ENCODE measurements at regions not wholly inside any gene's neighbourhood (a gene's known extent, or its start where the extent isn't known, plus 50 kb on each side); places are given as distances from the start of the nearest gene placed in this dataset.

- WGBS, result 86% methylated on average over 4 of the region's 5 CpGs
- no peak for DNase-seq
- H3K27me3 ChIP-seq (ENCODE audit: control insufficient read depth in 1 of 2, insufficient read depth in 1 of 2, low read length in 2 of 2), result no peaks in the 10 kb centered on the region
- H3K18ac ChIP-seq (ENCODE audit: low read depth in 1 of 2, low read length in 2 of 2), result no peak overlapping the region
- no peaks in the 10 kb centered on the region for H3K4me1 ChIP-seq (ENCODE audit: control insufficient read depth, insufficient read depth, low read depth, low read length)
- no peak overlapping the region for H3K23ac ChIP-seq (ENCODE audit: low read length in 2 of 2)
- H4K91ac ChIP-seq (ENCODE audit: low read length), result no peak overlapping the region
- H2BK5ac ChIP-seq (ENCODE audit: low read depth, low read length, poor library complexity, severe bottlenecking), result no peak overlapping the region
- no peak overlapping the region for H3K4me2 ChIP-seq (ENCODE audit: low read length, poor library complexity, severe bottlenecking)
- H3K4me3 ChIP-seq (ENCODE audit: insufficient read depth in 1 of 2, low read depth in 1 of 2, low read length in 2 of 2), result no peak overlapping the region
- H2BK12ac ChIP-seq (ENCODE audit: low read length in 2 of 2), result no peak overlapping the region
- no peak overlapping the region for H3K27ac ChIP-seq (ENCODE audit: low read length, poor library complexity, severe bottlenecking)
- no peak overlapping the region for H2AFZ ChIP-seq (ENCODE audit: low read depth, low read length)
- H4K8ac ChIP-seq (ENCODE audit: low read length), result no peak overlapping the region
- H3K4ac ChIP-seq (ENCODE audit: low read depth in 1 of 2, low read length in 2 of 2), result no peak overlapping the region
- H3K9ac ChIP-seq (ENCODE audit: low read length), result no peak overlapping the region
- H3K9me3 ChIP-seq (ENCODE audit: control insufficient read depth, low read length), result no peaks in the 10 kb centered on the region
- no peak overlapping the region for H3K14ac ChIP-seq (ENCODE audit: low read length in 2 of 2)
- H2BK120ac ChIP-seq (ENCODE audit: low read depth, low read length), result no peak overlapping the region
- H2AK5ac ChIP-seq (ENCODE audit: low read length, severe bottlenecking), result no peak overlapping the region
- no peaks in the 10 kb centered on the region for H3K79me1 ChIP-seq (replicated peaks; ENCODE audit: low read length, poor library complexity, severe bottlenecking)
- no peaks in the 10 kb centered on the region for H3K36me3 ChIP-seq (ENCODE audit: control insufficient read depth in 1 of 2, insufficient read depth in 2 of 2, low read depth in 1 of 2, low read length in 2 of 2)
- no peak overlapping the region for H2BK15ac ChIP-seq (ENCODE audit: low read depth, poor library complexity, severe bottlenecking)
Observed at GRCh38 chr4:180784940-180785339, 1458.3 kb upstream of the TENM3 start.

DNA sequence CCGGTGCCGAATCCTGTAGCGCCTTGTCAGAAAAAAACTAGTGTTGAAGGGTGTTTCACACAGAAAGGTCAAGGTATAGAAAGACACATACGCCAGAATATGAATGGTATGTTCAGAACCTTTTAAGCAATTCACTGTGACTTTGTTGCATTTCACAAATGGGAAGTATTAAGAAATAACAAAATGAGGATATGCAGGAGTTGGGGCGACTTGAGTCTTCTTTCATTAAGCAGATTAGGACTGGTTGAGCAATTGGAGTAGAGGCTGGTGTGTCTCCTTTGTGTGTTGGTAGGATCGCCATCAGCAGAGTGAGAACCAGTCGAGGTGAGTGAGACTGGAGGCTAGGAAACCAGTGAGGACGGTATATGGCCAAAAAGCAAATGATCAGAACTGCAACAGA lies 1454.5 kb upstream of the TENM3 start:
- no peak overlapping the region for H2AK5ac ChIP-seq (ENCODE audit: low read length, severe bottlenecking)
- no peak overlapping the region for H3K27ac ChIP-seq (ENCODE audit: low read length, poor library complexity, severe bottlenecking)
- no peak overlapping the region for H2BK5ac ChIP-seq (ENCODE audit: low read depth, low read length, poor library complexity, severe bottlenecking)
- H3K9ac ChIP-seq (ENCODE audit: low read length), result no peak overlapping the region
- no peak overlapping the region for H3K4me2 ChIP-seq (ENCODE audit: low read length, poor library complexity, severe bottlenecking)
- no peak overlapping the region for H2BK15ac ChIP-seq (ENCODE audit: low read depth, poor library complexity, severe bottlenecking)
- H3K4ac ChIP-seq (ENCODE audit: low read depth in 1 of 2, low read length in 2 of 2), result no peak overlapping the region
- H3K9me3 ChIP-seq (ENCODE audit: control insufficient read depth, low read length), result no peaks in the 10 kb centered on the region
- no peaks in the 10 kb centered on the region for H3K79me1 ChIP-seq (replicated peaks; ENCODE audit: low read length, poor library complexity, severe bottlenecking)
- no peaks in the 10 kb centered on the region for H3K27me3 ChIP-seq (ENCODE audit: control insufficient read depth in 1 of 2, insufficient read depth in 1 of 2, low read length in 2 of 2)
- no peaks in the 10 kb centered on the region for H3K4me1 ChIP-seq (ENCODE audit: control insufficient read depth, insufficient read depth, low read depth, low read length)
- no peak overlapping the region for H4K8ac ChIP-seq (ENCODE audit: low read length)
- H3K23ac ChIP-seq (ENCODE audit: low read length in 2 of 2), result no peak overlapping the region
- H3K4me3 ChIP-seq (ENCODE audit: insufficient read depth in 1 of 2, low read depth in 1 of 2, low read length in 2 of 2), result no peak overlapping the region
- no peak overlapping the region for H4K91ac ChIP-seq (ENCODE audit: low read length)
- H2BK120ac ChIP-seq (ENCODE audit: low read depth, low read length), result no peak overlapping the region
- H2AFZ ChIP-seq (ENCODE audit: low read depth, low read length), result no peak overlapping the region
- H3K18ac ChIP-seq (ENCODE audit: low read depth in 1 of 2, low read length in 2 of 2), result no peak overlapping the region
- H2BK12ac ChIP-seq (ENCODE audit: low read length in 2 of 2), result no peak overlapping the region
- DNase-seq, result no peak
- 92% methylated on average over 7 of the region's 8 CpGs for WGBS
- no peak overlapping the region for H3K14ac ChIP-seq (ENCODE audit: low read length in 2 of 2)
- no peaks in the 10 kb centered on the region for H3K36me3 ChIP-seq (ENCODE audit: control insufficient read depth in 1 of 2, insufficient read depth in 2 of 2, low read depth in 1 of 2, low read length in 2 of 2)

GRCh38 chr4:180789929-180790328 lies 1453.3 kb upstream of the TENM3 start:
- no peaks in the 10 kb centered on the region for H3K79me1 ChIP-seq (replicated peaks; ENCODE audit: low read length, poor library complexity, severe bottlenecking)
- no peaks in the 10 kb centered on the region for H3K4me1 ChIP-seq (ENCODE audit: control insufficient read depth, insufficient read depth, low read depth, low read length)
- no peaks in the 10 kb centered on the region for H3K9me3 ChIP-seq (ENCODE audit: control insufficient read depth, low read length)
- no peak overlapping the region for H3K4me2 ChIP-seq (ENCODE audit: low read length, poor library complexity, severe bottlenecking)
- H3K4me3 ChIP-seq (ENCODE audit: insufficient read depth in 1 of 2, low read depth in 1 of 2, low read length in 2 of 2), result no peak overlapping the region
- no peak overlapping the region for H3K4ac ChIP-seq (ENCODE audit: low read depth in 1 of 2, low read length in 2 of 2)
- no peak overlapping the region for H4K8ac ChIP-seq (ENCODE audit: low read length)
- H2BK12ac ChIP-seq (ENCODE audit: low read length in 2 of 2), result no peak overlapping the region
- no peaks in the 10 kb centered on the region for H3K36me3 ChIP-seq (ENCODE audit: control insufficient read depth in 1 of 2, insufficient read depth in 2 of 2, low read depth in 1 of 2, low read length in 2 of 2)
- no peak overlapping the region for H3K23ac ChIP-seq (ENCODE audit: low read length in 2 of 2)
- H2AFZ ChIP-seq (ENCODE audit: low read depth, low read length), result no peak overlapping the region
- no peak overlapping the region for H3K27ac ChIP-seq (ENCODE audit: low read length, poor library complexity, severe bottlenecking)
- H3K18ac ChIP-seq (ENCODE audit: low read depth in 1 of 2, low read length in 2 of 2), result no peak overlapping the region
- no peak overlapping the region for H3K14ac ChIP-seq (ENCODE audit: low read length in 2 of 2)
- no peak overlapping the region for H2BK120ac ChIP-seq (ENCODE audit: low read depth, low read length)
- no peak overlapping the region for H2BK5ac ChIP-seq (ENCODE audit: low read depth, low read length, poor library complexity, severe bottlenecking)
- no peaks in the 10 kb centered on the region for H3K27me3 ChIP-seq (ENCODE audit: control insufficient read depth in 1 of 2, insufficient read depth in 1 of 2, low read length in 2 of 2)
- H3K9ac ChIP-seq (ENCODE audit: low read length), result no peak overlapping the region
- no peak overlapping the region for H2AK5ac ChIP-seq (ENCODE audit: low read length, severe bottlenecking)
- H4K91ac ChIP-seq (ENCODE audit: low read length), result no peak overlapping the region
- WGBS, result 90% methylated on average over 5 of the region's 6 CpGs
- no peak overlapping the region for H2BK15ac ChIP-seq (ENCODE audit: low read depth, poor library complexity, severe bottlenecking)
- DNase-seq, result no peak

DNA sequence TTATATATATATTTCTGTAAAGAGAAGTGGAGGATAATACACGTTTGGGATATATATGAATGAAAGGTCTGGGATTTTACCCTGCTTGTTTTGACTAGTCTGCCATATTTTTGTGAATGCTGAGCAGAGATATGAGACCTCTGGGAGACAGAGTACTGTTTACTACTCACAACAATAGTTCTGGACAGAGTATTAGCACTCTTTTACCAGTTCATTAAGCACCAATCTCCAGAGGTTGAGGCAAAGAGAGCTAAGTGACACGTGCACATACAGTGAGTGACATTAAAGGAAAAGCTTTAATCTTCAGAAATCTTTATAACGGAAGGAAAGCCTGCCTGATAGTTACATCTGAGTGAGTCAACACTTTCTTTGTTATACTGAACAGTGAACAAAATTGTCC lies 1452.7 kb upstream of the TENM3 start:
- no peak overlapping the region for H3K9ac ChIP-seq (ENCODE audit: low read length)
- H2BK5ac ChIP-seq (ENCODE audit: low read depth, low read length, poor library complexity, severe bottlenecking), result no peak overlapping the region
- H4K91ac ChIP-seq (ENCODE audit: low read length), result no peak overlapping the region
- no peaks in the 10 kb centered on the region for H3K79me1 ChIP-seq (replicated peaks; ENCODE audit: low read length, poor library complexity, severe bottlenecking)
- H2AK5ac ChIP-seq (ENCODE audit: low read length, severe bottlenecking), result no peak overlapping the region
- H3K9me3 ChIP-seq (ENCODE audit: control insufficient read depth, low read length), result no peaks in the 10 kb centered on the region
- no peak overlapping the region for H2BK12ac ChIP-seq (ENCODE audit: low read length in 2 of 2)
- H2BK120ac ChIP-seq (ENCODE audit: low read depth, low read length), result no peak overlapping the region
- no peak for DNase-seq
- no peak overlapping the region for H3K14ac ChIP-seq (ENCODE audit: low read length in 2 of 2)
- H3K4me2 ChIP-seq (ENCODE audit: low read length, poor library complexity, severe bottlenecking), result no peak overlapping the region
- no peaks in the 10 kb centered on the region for H3K36me3 ChIP-seq (ENCODE audit: control insufficient read depth in 1 of 2, insufficient read depth in 2 of 2, low read depth in 1 of 2, low read length in 2 of 2)
- H3K23ac ChIP-seq (ENCODE audit: low read length in 2 of 2), result no peak overlapping the region
- no peak overlapping the region for H3K4ac ChIP-seq (ENCODE audit: low read depth in 1 of 2, low read length in 2 of 2)
- no peak overlapping the region for H3K18ac ChIP-seq (ENCODE audit: low read depth in 1 of 2, low read length in 2 of 2)
- H3K4me1 ChIP-seq (ENCODE audit: control insufficient read depth, insufficient read depth, low read depth, low read length), result no peaks in the 10 kb centered on the region
- H2AFZ ChIP-seq (ENCODE audit: low read depth, low read length), result no peak overlapping the region
- WGBS, result 50% methylated on average over 1 of the region's 3 CpGs
- no peak overlapping the region for H3K27ac ChIP-seq (ENCODE audit: low read length, poor library complexity, severe bottlenecking)
- H3K27me3 ChIP-seq (ENCODE audit: control insufficient read depth in 1 of 2, insufficient read depth in 1 of 2, low read length in 2 of 2), result no peaks in the 10 kb centered on the region
- no peak overlapping the region for H2BK15ac ChIP-seq (ENCODE audit: low read depth, poor library complexity, severe bottlenecking)
- H3K4me3 ChIP-seq (ENCODE audit: insufficient read depth in 1 of 2, low read depth in 1 of 2, low read length in 2 of 2), result no peak overlapping the region
- no peak overlapping the region for H4K8ac ChIP-seq (ENCODE audit: low read length)

Measured in mesenchymal stem cell (in vitro differentiated cells and primary cell).